Effector memory CD8-positive, alpha-beta T cell (primary cell): ENCODE measurements at regions not wholly inside any gene's neighbourhood (a gene's known extent, or its start where the extent isn't known, plus 50 kb on each side); places are given as distances from the start of the nearest gene placed in this dataset.

ENCODE experiments used
- ATAC-seq: fragments of 150-1000 bp; cut with Tn5 transposase; replicated peaks from 2 replicates; pipeline ENCODE4 v1.10.0; 2021; ENCODE audit warnings: mild to moderate bottlenecking, moderate library complexity
- DNase-seq, 3 experiments: peaks; one replicate each; pipeline ENCODE4 v3.0.0; 2021
- H3K27ac Mint-ChIP-seq, 2 donors: one replicate each; pipeline ENCODE4 v1.8.0; 2022; ENCODE audit warnings: mild to moderate bottlenecking in 2 of 2, mixed read lengths in 2 of 2, moderate library complexity in 2 of 2
- H3K27me3 Mint-ChIP-seq, 2 donors: one replicate each; pipeline ENCODE4 v1.8.0; 2022; ENCODE audit warnings: mixed read lengths in 2 of 2
- H3K36me3 Mint-ChIP-seq: one replicate; pipeline ENCODE4 v1.8.0; 2022; ENCODE audit warnings: mild to moderate bottlenecking, moderate library complexity, mixed read lengths; ENCODE audit not compliant: insufficient read depth
- H3K4me1 Mint-ChIP-seq, 2 donors: one replicate each; pipeline ENCODE4 v1.8.0; 2022; ENCODE audit warnings: low read depth in 2 of 2, mixed read lengths in 2 of 2
- H3K4me3 Mint-ChIP-seq, 2 donors: one replicate each; pipeline ENCODE4 v1.8.0; 2022; ENCODE audit warnings: mild to moderate bottlenecking in 2 of 2, mixed read lengths in 2 of 2, moderate library complexity in 2 of 2
- H3K9me3 Mint-ChIP-seq, 2 donors: one replicate each; pipeline ENCODE4 v1.8.0; 2022; ENCODE audit warnings: mixed read lengths in 2 of 2

GRCh38 chr5:63341442-63341841 is 620.8 kb downstream of the HTR1A start:
- Mint-ChIP-seq H3K27ac (no peak overlapping the region), H3K27me3 (no peaks in the 10 kb centered on the region), H3K4me3 (no peak overlapping the region), H3K9me3 (peaks cover 7 to 9% of the 10 kb centered on the region in 2 donors), H3K4me1 (no peaks in the 10 kb centered on the region), H3K36me3 (no peaks in the 10 kb centered on the region)
- DNase-seq (no peak), ATAC-seq (no peak)

GRCh38 chr5:63323926-63324325 is 638.3 kb downstream of the HTR1A start:
- no peaks in the 10 kb centered on the region for H3K36me3 Mint-ChIP-seq
- peaks cover 2 to 4% of the 10 kb centered on the region in 2 donors for H3K9me3 Mint-ChIP-seq
- H3K27me3 Mint-ChIP-seq, result no peaks in the 10 kb centered on the region
- ATAC-seq (no peak), DNase-seq (no peak)
- H3K27ac Mint-ChIP-seq, result no peak overlapping the region
- no peak overlapping the region for H3K4me3 Mint-ChIP-seq
- no peaks in the 10 kb centered on the region for H3K4me1 Mint-ChIP-seq

DNA sequence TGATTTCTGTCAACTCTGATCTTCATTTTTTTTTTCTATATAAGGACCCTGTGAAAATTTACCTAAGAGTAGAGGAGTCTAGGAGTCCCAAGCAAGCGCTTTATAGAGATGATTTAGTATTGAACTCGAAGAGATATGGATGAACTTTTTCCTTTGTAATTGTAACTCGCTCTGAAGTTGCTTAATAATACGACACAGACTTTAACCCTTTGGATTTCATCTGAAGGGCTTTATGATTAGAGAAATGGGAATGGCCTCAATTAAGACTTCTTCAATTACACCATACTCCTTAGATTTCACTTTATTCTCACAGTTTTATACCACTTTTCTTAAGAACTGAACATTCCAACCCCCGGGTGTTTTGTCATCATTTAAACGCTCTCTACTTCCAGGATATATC is 647.7 kb downstream of the HTR1A start:
- H3K27ac Mint-ChIP-seq, result no peak overlapping the region

GRCh38 chr5:63310644-63311043 is 651.6 kb downstream of the HTR1A start:
- no peaks in the 10 kb centered on the region for H3K27me3 Mint-ChIP-seq
- DNase-seq (no peak), ATAC-seq (no peak)
- no peaks in the 10 kb centered on the region for H3K36me3 Mint-ChIP-seq
- no peaks in the 10 kb centered on the region for H3K4me1 Mint-ChIP-seq
- H3K27ac Mint-ChIP-seq, result no peak overlapping the region
- no peak overlapping the region for H3K4me3 Mint-ChIP-seq
- peaks cover 0 to 1% of the 10 kb centered on the region in 2 donors for H3K9me3 Mint-ChIP-seq

More for the DNA sequence above, 647.7 kb downstream of the HTR1A start:
- no peaks in the 10 kb centered on the region for H3K27me3 Mint-ChIP-seq
- H3K36me3 Mint-ChIP-seq, result no peaks in the 10 kb centered on the region
- ATAC-seq, result no peak
- H3K4me1 Mint-ChIP-seq, result no peaks in the 10 kb centered on the region
- no peak overlapping the region for H3K4me3 Mint-ChIP-seq
- peaks cover 10 to 17% of the 10 kb centered on the region in 2 donors for H3K9me3 Mint-ChIP-seq
- no peak for DNase-seq

DNA sequence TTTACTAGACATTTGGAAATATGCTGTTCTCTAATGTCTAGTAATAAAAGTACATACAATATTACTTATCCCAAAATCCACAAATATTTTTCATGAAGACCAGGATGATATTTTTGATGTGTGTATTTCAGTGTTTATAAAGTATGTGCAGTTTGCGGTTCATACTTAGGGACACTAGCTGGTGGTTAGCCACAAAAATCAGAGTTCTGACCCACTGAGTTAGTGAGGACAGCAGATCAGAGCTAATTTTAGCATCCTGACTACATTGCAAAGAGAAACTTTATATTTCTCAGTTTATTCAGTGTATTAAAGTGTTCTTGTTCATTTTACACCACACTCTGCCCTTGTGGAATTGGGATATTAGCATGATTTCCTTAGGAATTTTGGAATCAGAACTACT is 655.3 kb downstream of the HTR1A start:
- no peaks in the 10 kb centered on the region for H3K36me3 Mint-ChIP-seq
- H3K27ac Mint-ChIP-seq, result no peak overlapping the region
- no peak for ATAC-seq
- no peaks in the 10 kb centered on the region for H3K4me1 Mint-ChIP-seq
- H3K27me3 Mint-ChIP-seq, result no peaks in the 10 kb centered on the region
- no peak for DNase-seq
- H3K4me3 Mint-ChIP-seq, result no peak overlapping the region
- H3K9me3 Mint-ChIP-seq, result peaks cover 0 to 2% of the 10 kb centered on the region in 2 donors

GRCh38 chr5:63293317-63293716 is 668.9 kb downstream of the HTR1A start:
- Mint-ChIP-seq H3K9me3 (peaks cover 2 to 12% of the 10 kb centered on the region in 2 donors), H3K36me3 (no peaks in the 10 kb centered on the region), H3K27me3 (no peaks in the 10 kb centered on the region), H3K27ac (no peak overlapping the region), H3K4me1 (no peaks in the 10 kb centered on the region), H3K4me3 (no peak overlapping the region)
- DNase-seq (no peak), ATAC-seq (no peak)

DNA sequence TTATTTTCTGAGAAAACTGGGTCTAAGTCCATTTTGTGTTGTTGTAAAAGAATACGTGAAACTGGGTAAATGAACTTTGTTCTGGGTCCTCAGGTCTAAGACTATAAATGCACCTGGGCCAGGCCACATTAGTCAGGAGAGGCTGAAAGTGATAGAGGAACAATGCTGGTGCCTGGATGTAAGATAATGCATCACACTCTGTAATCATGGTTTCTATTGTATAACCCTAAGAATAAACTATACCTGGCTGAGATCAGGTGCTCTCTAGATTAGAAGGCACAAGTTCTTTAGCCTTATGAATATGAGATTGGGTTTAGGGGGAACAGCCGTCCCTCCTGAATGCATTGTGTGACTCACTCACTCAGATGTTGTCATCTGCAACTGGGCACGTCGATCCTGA is 675.5 kb downstream of the HTR1A start:
- DNase-seq, result no peak
- H3K9me3 Mint-ChIP-seq, result peaks cover 3 to 12% of the 10 kb centered on the region in 2 donors
- ATAC-seq, result no peak
- no peak overlapping the region for H3K27ac Mint-ChIP-seq
- no peaks in the 10 kb centered on the region for H3K27me3 Mint-ChIP-seq
- no peak overlapping the region for H3K4me3 Mint-ChIP-seq
- no peaks in the 10 kb centered on the region for H3K4me1 Mint-ChIP-seq
- H3K36me3 Mint-ChIP-seq, result no peaks in the 10 kb centered on the region

- DNase-seq (no peak), ATAC-seq (no peak)
- Mint-ChIP-seq H3K4me3 (no peak overlapping the region), H3K4me1 (no peaks in the 10 kb centered on the region), H3K27ac (no peak overlapping the region), H3K9me3 (peaks cover 8 to 11% of the 10 kb centered on the region in 2 donors), H3K27me3 (no peaks in the 10 kb centered on the region), H3K36me3 (no peaks in the 10 kb centered on the region)
These were observed 684.8 kb downstream of the LRRC70 start for GRCh38 chr5:63263411-63263810.

DNA sequence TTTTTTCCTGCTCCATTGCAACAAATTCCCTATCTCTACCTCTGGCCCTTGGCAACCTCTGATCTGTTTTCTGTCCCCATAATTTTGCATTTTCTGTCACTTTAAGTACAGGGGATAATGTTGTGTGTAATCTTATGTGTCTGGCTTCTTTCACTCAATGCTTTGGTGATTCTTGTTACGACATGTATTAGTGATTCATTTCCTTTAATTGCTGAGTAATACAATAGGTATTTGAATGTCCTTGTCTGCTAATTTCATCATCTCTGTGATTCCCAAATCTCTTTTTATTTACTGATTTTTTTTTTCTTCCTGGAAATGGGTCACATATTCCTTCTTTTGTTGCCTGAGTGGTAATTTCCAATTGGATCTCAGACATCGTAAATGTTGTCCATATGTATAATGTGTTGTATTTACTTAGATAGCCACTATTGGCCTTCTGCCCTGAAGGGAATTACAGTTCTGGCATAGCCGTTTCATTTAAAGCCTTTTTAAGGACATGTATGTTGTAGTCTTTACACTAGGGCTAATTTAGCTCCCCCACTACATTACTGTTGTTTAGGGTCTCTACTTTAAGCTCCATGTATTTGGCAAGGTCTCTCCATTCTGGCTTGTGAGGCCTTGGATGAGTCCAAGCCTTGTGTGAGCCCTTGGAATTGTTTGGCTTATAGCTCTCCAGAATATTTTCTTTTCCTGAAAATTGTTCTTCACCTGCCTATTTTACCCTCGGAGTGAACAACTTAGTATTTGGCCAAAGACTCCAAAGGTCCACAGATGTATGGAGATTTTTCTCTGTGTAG is 683.8 kb downstream of the LRRC70 start:
- ATAC-seq (no peak), DNase-seq (no peak)
- no peaks in the 10 kb centered on the region for H3K4me1 Mint-ChIP-seq
- no peak overlapping the region for H3K4me3 Mint-ChIP-seq
- no peaks in the 10 kb centered on the region for H3K36me3 Mint-ChIP-seq
- no peak overlapping the region for H3K27ac Mint-ChIP-seq
- H3K27me3 Mint-ChIP-seq, result no peaks in the 10 kb centered on the region
- H3K9me3 Mint-ChIP-seq, result peaks cover 4 to 8% of the 10 kb centered on the region in 2 donors

GRCh38 chr5:63261695-63262094 is 683.1 kb downstream of the LRRC70 start:
- Mint-ChIP-seq H3K36me3 (no peaks in the 10 kb centered on the region), H3K27ac (no peak overlapping the region), H3K4me1 (no peaks in the 10 kb centered on the region), H3K27me3 (no peaks in the 10 kb centered on the region), H3K4me3 (no peak overlapping the region), H3K9me3 (peaks cover 3 to 8% of the 10 kb centered on the region in 2 donors)
- ATAC-seq (no peak), DNase-seq (no peak)

- H3K27me3 Mint-ChIP-seq, result no peaks in the 10 kb centered on the region
- H3K36me3 Mint-ChIP-seq, result no peaks in the 10 kb centered on the region
- DNase-seq, result no peak
- H3K9me3 Mint-ChIP-seq, result peaks cover 8 to 14% of the 10 kb centered on the region in 2 donors
- H3K27ac Mint-ChIP-seq, result no peak overlapping the region
- H3K4me1 Mint-ChIP-seq, result no peaks in the 10 kb centered on the region
- ATAC-seq, result no peak
- no peak overlapping the region for H3K4me3 Mint-ChIP-seq
These were observed 677.0 kb downstream of the LRRC70 start for GRCh38 chr5:63255594-63255993.

- Mint-ChIP-seq H3K36me3 (no peaks in the 10 kb centered on the region), H3K4me1 (no peaks in the 10 kb centered on the region), H3K4me3 (no peak overlapping the region), H3K27ac (no peak overlapping the region), H3K27me3 (no peaks in the 10 kb centered on the region), H3K9me3 (peaks cover 6 to 11% of the 10 kb centered on the region in 2 donors)
- ATAC-seq (no peak), DNase-seq (no peak)
These were observed 672.3 kb downstream of the LRRC70 start for GRCh38 chr5:63250939-63251338.

DNA sequence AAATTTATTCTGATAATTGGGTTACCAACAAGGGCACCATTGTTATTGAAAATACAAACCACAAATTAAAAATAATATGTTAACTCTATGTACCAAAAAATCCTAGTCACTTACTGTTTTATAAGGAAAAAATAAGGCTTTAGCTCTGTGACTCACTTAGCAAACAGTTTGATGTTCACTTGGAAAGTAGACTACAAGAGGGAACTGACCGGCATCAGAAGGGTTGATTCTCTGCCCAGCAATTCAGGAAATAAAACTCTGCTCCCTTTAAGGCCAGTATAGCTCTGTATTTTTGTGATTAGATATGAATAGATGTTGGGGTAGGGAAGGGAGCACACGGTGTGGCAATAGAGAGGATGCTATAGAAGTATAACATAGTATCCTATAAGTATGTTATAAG is 671.3 kb downstream of the LRRC70 start:
- no peaks in the 10 kb centered on the region for H3K36me3 Mint-ChIP-seq
- peaks cover 6 to 11% of the 10 kb centered on the region in 2 donors for H3K9me3 Mint-ChIP-seq
- DNase-seq (no peak), ATAC-seq (no peak)
- no peak overlapping the region for H3K27ac Mint-ChIP-seq
- H3K27me3 Mint-ChIP-seq, result no peaks in the 10 kb centered on the region
- no peak overlapping the region for H3K4me3 Mint-ChIP-seq
- no peaks in the 10 kb centered on the region for H3K4me1 Mint-ChIP-seq

DNA sequence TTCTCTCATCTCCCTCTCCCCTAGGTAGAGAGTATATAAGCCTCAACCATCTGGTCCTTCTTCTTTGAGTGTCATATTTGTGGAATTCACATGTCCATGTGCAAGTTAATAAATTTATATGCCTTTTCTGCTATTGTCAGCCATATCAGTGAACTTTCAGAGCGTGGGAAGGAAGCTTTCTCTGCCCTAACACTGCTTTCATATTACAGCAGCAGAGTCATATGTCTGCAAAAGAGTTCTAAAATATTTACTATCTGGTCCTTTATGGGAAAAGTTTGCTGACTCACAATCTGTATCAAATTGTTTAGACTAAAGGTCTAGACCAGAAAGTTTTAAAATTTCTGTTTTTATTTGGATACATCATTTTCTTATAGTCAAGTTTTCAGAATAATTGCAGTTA is 669.0 kb downstream of the LRRC70 start:
- Mint-ChIP-seq H3K9me3 (peaks cover 0 to 2% of the 10 kb centered on the region in 2 donors), H3K27me3 (no peaks in the 10 kb centered on the region), H3K4me1 (no peaks in the 10 kb centered on the region), H3K4me3 (no peak overlapping the region), H3K27ac (no peak overlapping the region), H3K36me3 (peaks cover 3% of the 10 kb centered on the region)
- DNase-seq, result no peak
- ATAC-seq, result no peak
